Mammary epithelial cell (primary cell): ENCODE measurements at regions not wholly inside any gene's neighbourhood (a gene's known extent, or its start where the extent isn't known, plus 50 kb on each side); places are given as distances from the start of the nearest gene placed in this dataset.

Source experiments
- CTCF ChIP-seq, 2 donors: IDR thresholded peaks in 1 of 2; conservative IDR thresholded peaks in 1 of 2; 2 replicates each; pipeline ENCODE4 v1.5.1; 2011 to 2012; ENCODE audit warnings: inconsistent platforms in 2 of 2, low read length in 2 of 2, mild to moderate bottlenecking in 2 of 2, control low read depth in 1 of 2, low read depth in 1 of 2; ENCODE audit not compliant: insufficient read depth in 1 of 2; ENCODE audit errors: extremely low read depth in 1 of 2
- EZH2 ChIP-seq: IDR thresholded peaks from 2 replicates; pipeline ENCODE4 v1.6.1; 2012; ENCODE audit warnings: low read length, inconsistent platforms, borderline replicate concordance

- TF ChIP-seq CTCF (conservative IDR thresholded peaks at IDR 0.05 in 1 of 2, IDR thresholded peaks at IDR 0.05 in 1 of 2; ENCODE audit: extremely low read depth in 1 of 2, insufficient read depth in 1 of 2, low read depth in 1 of 2, low read length in 2 of 2), result no peak
- TF ChIP-seq EZH2, result no peak
Observed at GRCh38 chr10:106402458-106402857, 762.0 kb downstream of the SORCS1 start.
